SH-SY5Y (cell line): ENCODE measurements at regions not wholly inside any gene's neighbourhood (a gene's known extent, or its start where the extent isn't known, plus 50 kb on each side); places are given as distances from the start of the nearest gene placed in this dataset.

Experiments
- GATA2 ChIP-seq: IDR thresholded peaks from 2 replicates; pipeline ENCODE4 v1.6.1; 2011; ENCODE audit warnings: mild to moderate bottlenecking, low read depth, low read length
- GATA3 ChIP-seq: IDR thresholded peaks from 2 replicates; pipeline ENCODE4 v1.6.1; 2011; ENCODE audit warnings: low read depth, mild to moderate bottlenecking, low read length, moderate library complexity

- TF ChIP-seq GATA2 (no peak), GATA3 (no peak)
Observed at GRCh38 chr1:244165021-244165420, 113.9 kb downstream of the ZBTB18 start.

- TF ChIP-seq GATA2 = no peak
- no peak for TF ChIP-seq GATA3
Observed at GRCh38 chr1:244165701-244166100, 114.6 kb downstream of the ZBTB18 start.

GRCh38 chr1:244171241-244171985 lies 120.3 kb downstream of the ZBTB18 start:
- TF ChIP-seq GATA3 (no peak), GATA2 (no peak)

- TF ChIP-seq GATA2 (no peak), GATA3 (no peak)
Observed at GRCh38 chr1:244173240-244173639, 122.2 kb downstream of the ZBTB18 start.

GRCh38 chr1:244173769-244174168 lies 122.7 kb downstream of the ZBTB18 start:
- TF ChIP-seq GATA3 = no peak
- no peak for TF ChIP-seq GATA2

GRCh38 chr1:244174922-244175521 lies 123.9 kb downstream of the ZBTB18 start:
- TF ChIP-seq GATA3 (no peak), GATA2 (no peak)

GRCh38 chr1:244176201-244176600 lies 125.1 kb downstream of the ZBTB18 start:
- TF ChIP-seq GATA3 (no peak), GATA2 (no peak)

GRCh38 chr1:244180256-244180655 lies 129.2 kb downstream of the ZBTB18 start:
- TF ChIP-seq GATA3 (no peak), GATA2 (no peak)

- TF ChIP-seq GATA3 = no peak
- TF ChIP-seq GATA2 = no peak
Observed at GRCh38 chr1:244181867-244182266, 130.8 kb downstream of the ZBTB18 start.

GRCh38 chr1:244183037-244183436 lies 132.0 kb downstream of the ZBTB18 start:
- TF ChIP-seq GATA3 (no peak), GATA2 (no peak)

- TF ChIP-seq GATA3 (no peak), GATA2 (no peak)
Observed at GRCh38 chr1:244186372-244186771, 135.3 kb downstream of the ZBTB18 start.

GRCh38 chr1:244187310-244187709 lies 136.2 kb downstream of the ZBTB18 start:
- TF ChIP-seq GATA2 (no peak), GATA3 (no peak)

- TF ChIP-seq GATA3 (no peak), GATA2 (no peak)
Observed at GRCh38 chr1:244191581-244191980, 140.5 kb downstream of the ZBTB18 start.

- no peak for TF ChIP-seq GATA2
- TF ChIP-seq GATA3 = no peak
Observed at GRCh38 chr1:244192325-244192724, 141.2 kb downstream of the ZBTB18 start.

GRCh38 chr1:244196571-244197285 lies 145.6 kb downstream of the ZBTB18 start:
- no peak for TF ChIP-seq GATA3
- no peak for TF ChIP-seq GATA2
